Activated CD8-positive, alpha-beta T cell treated with anti-CD3 and anti-CD28 coated beads, Interleukin-2, amount 10 ng/mL, durations not matched to agents 7 days and 5 days (primary cell): ENCODE measurements at regions not wholly inside any gene's neighbourhood (a gene's known extent, or its start where the extent isn't known, plus 50 kb on each side); places are given as distances from the start of the nearest gene placed in this dataset.
"Not testable (repeated sequence)": the region's sequence is repeated elsewhere in the genome, so short reads cannot be mapped to it uniquely, and the experiment has no call there.

Experiments
- ATAC-seq: fragments of 150-1000 bp; cut with Tn5 transposase; one replicate; pipeline ENCODE4 v1.10.0; 2021; ENCODE audit warnings: moderate library complexity
- CTCF ChIA-PET: fragments of 350-600 bp; sonication (Branson Sonifier 250); formaldehyde crosslinking; loops from one replicate; lab custom pipeline; 2021; ENCODE audit warnings: antibody characterized with exemption; lab: Charles Lee
- POLR2A ChIA-PET: fragments of 350-600 bp; sonication (Branson Sonifier 250); formaldehyde crosslinking; loops from one replicate; lab custom pipeline; 2021; ENCODE audit warnings: antibody characterized with exemption; lab: Charles Lee
- DNase-seq: peaks from one replicate; pipeline ENCODE4 v3.0.0-alpha.2; 2020
- H3K27ac Mint-ChIP-seq: one replicate; pipeline ENCODE4 v1.8.0; 2021; ENCODE audit warnings: mild to moderate bottlenecking, mixed read lengths
- H3K27me3 Mint-ChIP-seq: one replicate; pipeline ENCODE4 v1.8.0; 2021; ENCODE audit warnings: low read depth, mixed read lengths
- H3K36me3 Mint-ChIP-seq: one replicate; pipeline ENCODE4 v1.8.0; 2021; ENCODE audit warnings: low read depth, mixed read lengths
- H3K4me1 Mint-ChIP-seq: one replicate; pipeline ENCODE4 v1.8.0; 2021; ENCODE audit warnings: low read depth, mixed read lengths
- H3K4me3 Mint-ChIP-seq: one replicate; pipeline ENCODE4 v1.8.0; 2021; ENCODE audit warnings: mild to moderate bottlenecking, mixed read lengths
- H3K9me3 Mint-ChIP-seq: one replicate; pipeline ENCODE4 v1.8.0; 2022; ENCODE audit warnings: mixed read lengths; ENCODE audit not compliant: insufficient read depth

DNA sequence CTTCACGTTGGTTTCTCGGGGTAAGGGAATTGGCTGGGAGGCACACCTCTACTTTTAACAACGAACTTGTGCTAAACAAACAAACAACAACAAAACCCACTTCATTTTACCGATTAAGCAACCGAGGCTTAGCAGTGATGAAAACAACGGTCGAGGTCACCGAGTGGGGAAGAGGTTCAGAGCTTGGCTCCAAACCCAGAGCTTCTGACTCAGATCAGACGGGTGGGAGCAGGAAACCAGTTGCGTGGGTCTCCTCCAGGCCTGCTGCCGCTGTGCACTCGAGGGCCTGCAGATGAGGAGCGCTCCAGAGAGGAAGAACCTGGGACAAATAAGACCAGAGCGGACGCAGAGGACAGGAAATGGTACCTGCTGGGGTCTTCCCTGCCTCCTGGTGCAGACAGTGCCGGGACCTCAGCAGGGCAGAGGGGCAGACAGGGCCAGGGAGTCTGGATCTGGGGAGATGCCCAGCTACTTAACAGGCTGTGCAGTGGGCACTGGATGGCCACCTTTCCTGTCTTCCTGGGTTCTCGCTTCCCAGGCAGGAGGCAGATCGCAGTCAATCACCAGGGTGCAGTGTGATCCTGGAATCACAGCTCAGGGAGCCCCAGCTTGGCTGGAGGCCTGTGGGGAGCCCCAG is 99.0 kb upstream of the MEF2A start:
- Mint-ChIP-seq H3K4me3 (no peak overlapping the region), H3K27me3 (peaks cover 12% of the 10 kb centered on the region), H3K4me1 (no peaks in the 10 kb centered on the region), H3K27ac (no peak overlapping the region), H3K36me3 (peaks cover 2% of the 10 kb centered on the region), H3K9me3 (peaks cover 26% of the 10 kb centered on the region)
- ChIA-PET CTCF (no interaction called here), POLR2A (no interaction called here)
- ATAC-seq (no peak), DNase-seq (peak; percentile 14)

DNA sequence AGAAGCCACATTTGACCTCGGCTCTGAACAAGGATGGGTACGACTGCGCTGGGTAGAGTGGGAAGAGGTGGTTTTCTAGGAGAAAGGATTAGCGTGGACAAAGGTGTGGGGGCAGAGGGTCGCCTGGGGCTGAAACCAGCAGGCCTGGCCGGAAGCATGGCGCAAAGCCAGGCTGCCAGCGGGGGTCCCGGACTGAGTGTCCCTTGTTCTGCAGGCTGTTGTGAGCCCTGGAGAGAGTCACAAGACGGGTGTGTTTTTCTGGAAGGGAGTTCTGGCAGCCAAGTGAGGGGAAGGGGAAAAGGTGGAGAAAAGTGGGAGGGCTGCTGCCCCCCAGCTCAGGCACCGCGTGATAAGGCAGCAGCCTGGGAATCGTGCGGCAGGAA is 98.5 kb upstream of the MEF2A start:
- peaks cover 12% of the 10 kb centered on the region for H3K27me3 Mint-ChIP-seq
- no peak overlapping the region for H3K4me3 Mint-ChIP-seq
- DNase-seq (no peak), ATAC-seq (no peak)
- H3K9me3 Mint-ChIP-seq: peaks cover 22% of the 10 kb centered on the region
- ChIA-PET POLR2A (no interaction called here), CTCF (no interaction called here)
- peaks cover 2% of the 10 kb centered on the region for H3K36me3 Mint-ChIP-seq
- peaks cover 3% of the 10 kb centered on the region for H3K4me1 Mint-ChIP-seq
- H3K27ac Mint-ChIP-seq: no peak overlapping the region

DNA sequence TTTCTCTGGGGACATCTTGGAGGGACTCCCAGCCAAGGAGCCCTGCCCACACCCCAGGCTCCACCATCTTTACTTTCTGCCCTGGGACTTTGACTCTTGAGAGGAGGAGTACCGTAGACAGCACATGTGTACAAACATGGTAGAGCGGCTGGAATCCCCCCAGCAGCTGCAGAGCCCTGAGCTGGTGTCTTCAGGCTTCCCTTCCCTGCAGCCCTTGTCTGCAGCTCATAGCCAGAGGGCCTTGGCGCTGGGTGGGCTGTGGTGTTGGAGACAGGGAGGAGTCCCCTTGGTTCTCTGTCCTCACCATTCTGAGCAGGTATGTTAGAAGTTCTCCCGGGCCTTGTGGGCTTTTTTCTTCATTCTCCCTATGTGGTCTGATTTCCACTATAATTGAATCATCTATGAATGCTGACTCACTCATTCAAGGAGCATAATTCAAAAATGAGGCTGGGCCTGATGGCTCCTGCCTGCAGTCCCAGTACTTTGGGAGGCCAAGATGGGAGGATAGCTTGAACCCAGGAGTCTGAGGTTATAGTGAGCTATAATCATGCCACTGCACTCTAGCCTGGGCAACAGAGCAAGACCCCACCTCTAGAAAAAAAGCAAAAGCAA is 97.8 kb upstream of the MEF2A start:
- no peak for ATAC-seq
- ChIA-PET CTCF (no interaction called here), POLR2A (no interaction called here)
- H3K27me3 Mint-ChIP-seq: peaks cover 15% of the 10 kb centered on the region
- peaks cover 10% of the 10 kb centered on the region for H3K4me1 Mint-ChIP-seq
- no peak for DNase-seq
- no peak overlapping the region for H3K27ac Mint-ChIP-seq
- H3K4me3 Mint-ChIP-seq: no peak overlapping the region
- H3K36me3 Mint-ChIP-seq: peaks cover 2% of the 10 kb centered on the region
- H3K9me3 Mint-ChIP-seq: peaks cover 16% of the 10 kb centered on the region

DNA sequence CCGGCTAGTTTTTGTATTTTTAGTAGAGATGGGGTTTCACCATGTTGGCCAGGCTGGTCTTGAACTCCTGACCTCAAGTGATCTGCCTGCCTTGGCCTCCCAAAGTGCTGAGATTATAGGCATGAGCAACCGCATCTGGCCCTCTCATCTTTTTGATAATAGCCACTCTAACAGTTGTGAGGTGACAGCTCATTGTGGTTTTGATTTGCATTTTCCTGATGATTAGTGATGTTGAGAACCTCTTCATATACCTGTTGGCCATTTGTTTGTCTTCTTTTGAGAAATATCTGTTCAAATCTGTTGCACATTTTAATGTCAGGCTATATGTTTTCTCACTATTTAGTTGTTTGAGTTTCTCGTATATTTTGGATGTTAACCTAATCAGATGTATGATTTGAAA is 95.6 kb upstream of the MEF2A start:
- H3K9me3 Mint-ChIP-seq, POLR2A ChIA-PET: not testable (repeated sequence)

DNA sequence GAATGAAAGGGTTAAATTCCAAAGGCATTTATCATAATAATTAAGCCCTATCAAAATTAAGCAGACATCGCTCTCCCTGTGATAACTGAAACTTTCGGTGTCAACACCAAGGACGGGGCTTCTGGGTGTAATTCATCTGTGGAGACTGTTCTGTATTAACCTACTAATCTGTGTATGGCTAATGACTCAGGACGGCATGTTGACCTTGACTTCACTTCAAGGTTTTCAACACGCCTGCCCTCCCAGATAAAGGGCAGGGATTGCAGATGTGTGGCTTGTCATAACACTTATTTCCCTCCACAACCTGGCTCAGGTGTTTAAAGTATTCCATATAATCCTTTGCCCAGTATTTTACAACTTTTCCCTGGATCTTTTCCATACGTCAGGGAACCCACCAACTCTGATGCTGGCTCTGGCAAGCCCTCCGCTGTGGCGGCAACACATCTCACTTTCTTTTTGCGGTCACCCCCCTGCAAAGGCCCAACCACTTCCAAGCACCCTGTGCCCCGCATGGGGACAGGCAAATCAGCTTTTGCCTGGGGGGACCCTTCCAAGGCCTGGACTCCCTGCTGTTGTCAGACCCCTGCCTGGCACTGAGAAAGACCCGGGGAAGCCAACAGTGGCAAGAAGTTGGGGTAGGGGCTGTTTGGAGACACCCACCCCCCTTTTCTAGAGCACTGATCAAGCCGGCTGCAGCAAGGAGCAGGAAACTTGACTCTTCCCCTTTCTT is 93.2 kb upstream of the MEF2A start:
- Mint-ChIP-seq H3K27me3 (peaks cover 16% of the 10 kb centered on the region), H3K27ac (no peak overlapping the region), H3K36me3 (no peaks in the 10 kb centered on the region), H3K4me3 (no peak overlapping the region), H3K9me3 (no peaks in the 10 kb centered on the region), H3K4me1 (peaks cover 38% of the 10 kb centered on the region)
- CTCF ChIA-PET: no interaction called here
- POLR2A ChIA-PET: no interaction called here
- DNase-seq: peak; percentile 49
- peak; percentile 52 for ATAC-seq

More for the DNA sequence above, 95.6 kb upstream of the MEF2A start:
- H3K36me3 Mint-ChIP-seq, H3K27ac Mint-ChIP-seq, CTCF ChIA-PET, DNase-seq, ATAC-seq, H3K4me3 Mint-ChIP-seq: not testable (repeated sequence)
- peaks cover 21% of the 10 kb centered on the region for H3K4me1 Mint-ChIP-seq
- H3K27me3 Mint-ChIP-seq: peaks cover 16% of the 10 kb centered on the region

DNA sequence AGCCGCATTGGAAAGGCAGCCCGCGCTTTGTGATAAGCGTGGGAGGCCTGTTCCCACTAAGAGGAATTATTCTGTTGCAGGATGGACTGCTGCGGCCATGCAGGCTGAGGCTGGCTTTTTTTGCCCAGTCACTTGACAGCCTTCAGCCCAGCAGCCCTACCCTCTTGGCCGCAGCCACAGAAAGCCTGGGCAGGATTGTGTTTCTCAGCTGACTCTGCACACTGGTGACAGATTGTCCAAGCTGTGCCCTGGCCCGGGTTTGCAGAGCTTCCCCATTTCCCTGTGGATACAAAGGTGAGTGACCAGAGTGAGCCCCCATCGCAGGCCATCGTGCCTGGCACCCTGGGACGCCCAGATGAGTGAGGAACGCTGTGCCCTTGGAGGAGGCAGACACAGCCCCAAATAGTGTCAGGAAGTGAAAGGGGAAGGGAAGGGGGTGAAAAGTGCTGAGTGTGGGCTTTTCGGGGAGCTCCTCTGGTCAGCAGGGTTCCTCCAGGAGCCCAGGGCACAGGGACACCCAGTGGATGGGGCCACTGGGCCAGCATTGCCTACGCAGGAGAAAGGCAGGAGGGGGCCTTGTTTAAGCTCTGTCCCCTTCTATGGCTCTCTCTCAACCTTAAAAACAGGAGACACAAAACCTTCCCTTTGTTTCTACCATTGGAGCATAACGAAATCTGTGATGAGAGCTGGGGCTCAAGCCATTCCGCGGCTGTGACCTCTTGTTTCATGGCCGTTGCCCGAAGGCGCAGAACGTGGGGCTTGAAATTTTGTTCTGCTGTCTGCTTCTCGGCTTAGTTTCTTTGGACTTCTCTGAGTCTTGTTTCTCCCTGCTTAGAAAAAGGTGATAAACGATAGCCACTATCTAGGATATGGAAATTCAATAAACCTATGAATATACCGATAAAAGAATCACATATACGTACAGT is 91.5 kb upstream of the MEF2A start:
- peaks cover 48% of the 10 kb centered on the region for H3K4me1 Mint-ChIP-seq
- no peak overlapping the region for H3K4me3 Mint-ChIP-seq
- no peaks in the 10 kb centered on the region for H3K36me3 Mint-ChIP-seq
- CTCF ChIA-PET: interaction anchor here (0.9 to 1.7 kb wide), 2 partner anchors 201 to 230 kb away, joined by 3 to 5 read pairs; no protein-coding TSS in a partner anchor
- ATAC-seq (no peak), DNase-seq (no peak)
- H3K27me3 Mint-ChIP-seq: peaks cover 16% of the 10 kb centered on the region
- POLR2A ChIA-PET: no interaction called here
- no peaks in the 10 kb centered on the region for H3K9me3 Mint-ChIP-seq
- H3K27ac Mint-ChIP-seq: no peak overlapping the region

DNA sequence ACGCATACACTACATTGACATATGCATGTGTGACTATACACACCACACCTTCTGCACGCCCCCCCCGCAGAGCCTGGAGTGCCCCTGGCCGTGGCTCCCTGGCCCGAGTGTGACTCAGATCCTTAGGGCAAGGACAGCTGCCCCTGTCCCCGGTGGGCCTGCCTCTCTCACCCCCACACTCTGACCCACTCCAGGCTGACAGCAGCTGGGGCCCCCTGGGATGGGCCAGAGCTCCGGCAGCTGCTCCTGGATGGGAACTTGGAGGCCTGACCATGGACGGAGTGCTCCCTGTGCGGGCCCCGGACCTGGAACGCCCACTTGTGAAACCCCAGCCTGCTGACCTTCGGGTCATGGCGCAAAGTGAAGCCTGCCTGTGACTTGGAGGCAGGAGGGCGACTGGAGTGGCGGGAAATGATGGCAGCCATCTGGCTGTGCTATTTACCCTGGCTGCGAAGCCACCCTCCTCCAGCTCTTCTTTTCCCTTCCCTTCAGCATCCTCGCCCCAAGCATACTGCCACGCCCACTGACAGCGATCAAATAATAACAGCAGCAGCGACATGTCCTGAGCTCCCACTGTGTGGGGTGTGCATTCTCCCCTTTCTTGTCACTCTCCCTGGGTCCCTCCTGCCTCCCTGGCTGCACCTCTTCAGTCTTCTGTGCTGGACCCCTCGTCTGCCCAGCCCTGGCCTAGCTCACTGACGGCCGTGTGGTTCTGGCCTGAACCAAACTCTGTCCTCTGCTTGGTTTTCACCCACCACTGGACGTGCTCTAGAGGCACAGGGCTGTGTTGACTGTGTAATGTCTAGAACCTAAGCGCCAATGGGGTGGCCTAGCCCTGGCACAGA is 90.7 kb upstream of the MEF2A start:
- H3K9me3 Mint-ChIP-seq: no peaks in the 10 kb centered on the region
- peaks cover 14% of the 10 kb centered on the region for H3K27me3 Mint-ChIP-seq
- DNase-seq (no peak), ATAC-seq (no peak)
- CTCF ChIA-PET: interaction anchor here (1.7 to 3.0 kb wide), 2 partner anchors 229 kb away, joined by 5 to 12 read pairs; no protein-coding TSS in a partner anchor
- peaks cover 48% of the 10 kb centered on the region for H3K4me1 Mint-ChIP-seq
- no peak overlapping the region for H3K27ac Mint-ChIP-seq
- H3K4me3 Mint-ChIP-seq: no peak overlapping the region
- POLR2A ChIA-PET: no interaction called here
- H3K36me3 Mint-ChIP-seq: no peaks in the 10 kb centered on the region

DNA sequence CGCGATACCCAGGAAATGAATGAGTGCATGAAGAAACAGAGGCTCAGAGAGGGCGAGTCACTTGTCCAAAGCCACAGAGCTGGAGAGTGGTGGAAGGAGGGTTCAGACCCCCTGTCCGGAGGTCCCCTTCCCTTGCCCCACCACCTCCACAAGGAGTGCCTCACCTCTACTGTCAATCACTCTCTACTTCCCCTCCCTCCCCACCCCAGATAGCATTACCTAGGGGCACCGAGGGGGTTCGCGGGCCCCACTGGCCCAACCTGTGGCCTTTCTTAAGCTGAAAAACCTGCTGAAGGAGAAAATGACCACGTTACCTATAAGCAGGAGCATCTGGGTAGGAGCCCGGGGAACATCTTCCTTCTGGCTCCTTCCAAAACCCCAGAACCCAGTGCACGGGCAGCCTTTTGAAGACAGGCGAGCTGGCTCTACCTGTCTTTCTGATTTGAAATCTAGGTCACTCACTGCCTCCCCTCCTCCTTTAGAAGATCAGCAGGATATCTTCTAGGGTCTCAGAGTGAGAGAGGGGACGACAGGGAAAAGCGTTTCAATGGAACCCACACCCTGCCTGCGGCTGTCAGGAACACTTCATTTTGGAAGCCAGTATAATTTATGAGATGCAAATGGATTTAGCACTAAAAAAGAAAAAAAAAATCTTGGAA is 89.9 kb upstream of the MEF2A start:
- POLR2A ChIA-PET: no interaction called here
- CTCF ChIA-PET: interaction anchor here (3.0 kb wide), 1 partner anchor 228 kb away, joined by 12 read pairs; no protein-coding TSS in a partner anchor

DNA sequence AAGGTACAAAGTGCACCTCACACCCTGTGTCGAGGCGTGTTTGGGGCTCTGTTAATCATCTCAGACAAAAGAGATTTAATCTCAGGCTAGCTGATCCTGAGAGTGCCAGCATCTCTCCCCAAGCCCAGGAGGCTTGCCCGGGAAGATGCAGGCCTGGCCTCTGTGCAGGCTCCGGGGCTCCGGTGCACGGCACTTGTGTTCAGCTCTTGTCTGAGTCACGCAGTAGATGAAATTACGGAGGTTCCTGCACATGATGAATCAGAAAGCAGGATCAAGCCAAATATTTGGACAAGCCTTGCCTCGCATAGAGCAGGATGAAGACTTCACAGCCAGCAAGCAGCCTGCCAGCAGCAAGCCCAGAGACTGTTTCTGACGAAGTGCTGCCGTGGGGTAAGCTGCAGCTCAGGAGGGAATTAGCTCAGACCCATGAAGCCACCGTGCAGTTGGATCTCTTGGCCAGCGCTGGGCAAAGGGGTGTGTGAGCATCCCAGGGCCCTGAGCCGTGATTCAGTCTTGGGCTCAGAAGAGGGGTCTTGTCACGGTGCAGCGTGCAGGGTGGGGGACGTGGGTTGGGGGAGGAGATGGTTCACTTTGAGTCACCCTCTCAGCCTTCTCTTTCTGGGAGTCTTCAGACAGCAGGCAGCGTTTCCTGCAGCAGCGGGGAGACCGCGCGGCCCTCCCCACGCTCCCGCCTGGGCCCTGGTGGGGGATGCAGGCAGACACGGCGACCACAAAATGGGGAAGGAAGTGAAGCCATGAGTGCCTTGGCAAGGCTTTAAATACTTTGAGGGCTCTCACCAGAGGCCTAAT is 89.2 kb upstream of the MEF2A start:
- POLR2A ChIA-PET: interaction anchor here (0.7 kb wide), 1 partner anchor 17 kb away, joined by 3 read pairs; no protein-coding TSS in a partner anchor
- CTCF ChIA-PET: interaction anchor here (1.0 to 3.0 kb wide), 3 partner anchors 9 to 227 kb away, joined by 3 to 12 read pairs (median 5); no protein-coding TSS in a partner anchor
- Mint-ChIP-seq H3K36me3 (no peaks in the 10 kb centered on the region), H3K27ac (peak overlapping the region; percentile 69), H3K4me1 (peaks cover 49% of the 10 kb centered on the region), H3K4me3 (peak overlapping the region; percentile 5), H3K27me3 (peaks cover 7% of the 10 kb centered on the region), H3K9me3 (no peaks in the 10 kb centered on the region)
- DNase-seq (peak; percentile 66), ATAC-seq (peak; percentile 59)

More for the DNA sequence above, 89.9 kb upstream of the MEF2A start:
- Mint-ChIP-seq H3K27me3 (peaks cover 11% of the 10 kb centered on the region), H3K4me1 (peaks cover 48% of the 10 kb centered on the region), H3K27ac (no peak overlapping the region), H3K9me3 (no peaks in the 10 kb centered on the region), H3K36me3 (no peaks in the 10 kb centered on the region), H3K4me3 (no peak overlapping the region)
- ATAC-seq (no peak), DNase-seq (no peak)
